ENCODE measurements at regions not wholly inside any gene's neighbourhood (a gene's known extent, or its start where the extent isn't known, plus 50 kb on each side); places are given as distances from the start of the nearest gene placed in this dataset.

- TF ChIP-seq CEBPB (IDR thresholded peaks at IDR 0.05; ENCODE audit: low read depth, low read length) (no peak), POLR2A (IDR thresholded peaks at IDR 0.05; ENCODE audit: low read depth, low read length) (no peak), CTCF (conservative IDR thresholded peaks at IDR 0.05; ENCODE audit: low read depth, low read length) (no peak), MAFK (IDR thresholded peaks at IDR 0.05; ENCODE audit: low read depth, low read length) (no peak), SMC3 (IDR thresholded peaks at IDR 0.05; ENCODE audit: low read depth, low read length) (no peak), MXI1 (IDR thresholded peaks at IDR 0.05; ENCODE audit: borderline replicate concordance, low read depth, low read length) (no peak), USF2 (IDR thresholded peaks at IDR 0.05; ENCODE audit: low read depth, low read length) (no peak), RCOR1 (IDR thresholded peaks at IDR 0.05; ENCODE audit: insufficient replicate concordance, low read length) (no peak), BHLHE40 (IDR thresholded peaks at IDR 0.05; ENCODE audit: low read depth, low read length) (no peak), CHD1 (IDR thresholded peaks at IDR 0.05; ENCODE audit: low read depth, low read length) (no peak), RFX5 (IDR thresholded peaks at IDR 0.05; ENCODE audit: low read depth, low read length) (no peak)
Observed at GRCh38 chr19:31881988-31882387, 463.4 kb upstream of the ZNF507 start.

All from IMR-90 (cell line).